ENCODE measurements at regions not wholly inside any gene's neighbourhood (a gene's known extent, or its start where the extent isn't known, plus 50 kb on each side); places are given as distances from the start of the nearest gene placed in this dataset.

- TF ChIP-seq CTCF (IDR thresholded peaks at IDR 0.05; ENCODE audit: insufficient read depth, low read length, severe bottlenecking) = no peak
- no peak overlapping the region for H3K4me3 ChIP-seq (ENCODE audit: low read depth, low read length)
- DNase-seq (ENCODE audit: low read depth) = no peak
- no peak for FAIRE-seq
- no peaks in the 10 kb centered on the region for H3K36me3 ChIP-seq (ENCODE audit: control insufficient read depth, insufficient read depth, low read length)
- H3K27me3 ChIP-seq (ENCODE audit: control insufficient read depth, insufficient read depth, low read length) = no peaks in the 10 kb centered on the region
These were observed 184.2 kb upstream of the RAB4A start for GRCh38 chr1:229086686-229087085.

- H3K27me3 ChIP-seq (ENCODE audit: control insufficient read depth, insufficient read depth, low read length) = no peaks in the 10 kb centered on the region
- DNase-seq (ENCODE audit: low read depth) (no peak), FAIRE-seq (no peak)
- H3K36me3 ChIP-seq (ENCODE audit: control insufficient read depth, insufficient read depth, low read length) = no peaks in the 10 kb centered on the region
- no peak overlapping the region for H3K4me3 ChIP-seq (ENCODE audit: low read depth, low read length)
- TF ChIP-seq CTCF (IDR thresholded peaks at IDR 0.05; ENCODE audit: insufficient read depth, low read length, severe bottlenecking) = no peak
These were observed 183.6 kb upstream of the RAB4A start for GRCh38 chr1:229087339-229087738.

- Histone ChIP-seq H3K36me3 (ENCODE audit: control insufficient read depth, insufficient read depth, low read length) (no peaks in the 10 kb centered on the region), H3K4me3 (ENCODE audit: low read depth, low read length) (no peak overlapping the region), H3K27me3 (ENCODE audit: control insufficient read depth, insufficient read depth, low read length) (no peaks in the 10 kb centered on the region)
- FAIRE-seq (no peak), DNase-seq (ENCODE audit: low read depth) (no peak)
- no peak for TF ChIP-seq CTCF (IDR thresholded peaks at IDR 0.05; ENCODE audit: insufficient read depth, low read length, severe bottlenecking)
These were observed 183.0 kb upstream of the RAB4A start for GRCh38 chr1:229087906-229088305.

GRCh38 chr1:229088711-229089110 is 182.2 kb upstream of the RAB4A start:
- no peak for TF ChIP-seq CTCF (IDR thresholded peaks at IDR 0.05; ENCODE audit: insufficient read depth, low read length, severe bottlenecking)
- FAIRE-seq (no peak), DNase-seq (ENCODE audit: low read depth) (no peak)
- Histone ChIP-seq H3K4me3 (ENCODE audit: low read depth, low read length) (no peak overlapping the region), H3K36me3 (ENCODE audit: control insufficient read depth, insufficient read depth, low read length) (no peaks in the 10 kb centered on the region), H3K27me3 (ENCODE audit: control insufficient read depth, insufficient read depth, low read length) (no peaks in the 10 kb centered on the region)

GRCh38 chr1:229089586-229090208 is 181.2 kb upstream of the RAB4A start:
- DNase-seq (ENCODE audit: low read depth) = no peak
- no peak for FAIRE-seq
- TF ChIP-seq CTCF (IDR thresholded peaks at IDR 0.05; ENCODE audit: insufficient read depth, low read length, severe bottlenecking) = no peak
- no peak overlapping the region for H3K4me3 ChIP-seq (ENCODE audit: low read depth, low read length)
- H3K27me3 ChIP-seq (ENCODE audit: control insufficient read depth, insufficient read depth, low read length) = no peaks in the 10 kb centered on the region
- no peaks in the 10 kb centered on the region for H3K36me3 ChIP-seq (ENCODE audit: control insufficient read depth, insufficient read depth, low read length)

GRCh38 chr1:229091721-229092136 is 179.2 kb upstream of the RAB4A start:
- H3K4me3 ChIP-seq (ENCODE audit: low read depth, low read length) = no peak overlapping the region
- DNase-seq (ENCODE audit: low read depth) (no peak), FAIRE-seq (no peak)
- no peaks in the 10 kb centered on the region for H3K36me3 ChIP-seq (ENCODE audit: control insufficient read depth, insufficient read depth, low read length)
- TF ChIP-seq CTCF (IDR thresholded peaks at IDR 0.05; ENCODE audit: insufficient read depth, low read length, severe bottlenecking) = no peak
- no peaks in the 10 kb centered on the region for H3K27me3 ChIP-seq (ENCODE audit: control insufficient read depth, insufficient read depth, low read length)

All from bronchial epithelial cell (primary cell).